Smooth muscle cell (in vitro differentiated cells): ENCODE measurements at regions not wholly inside any gene's neighbourhood (a gene's known extent, or its start where the extent isn't known, plus 50 kb on each side); places are given as distances from the start of the nearest gene placed in this dataset.
"Not testable (repeated sequence)": the region's sequence is repeated elsewhere in the genome, so short reads cannot be mapped to it uniquely, and the experiment has no call there.

Experiments
- DNase-seq: peaks from one replicate; lab custom pipeline; 2025; ENCODE audit not compliant: unreplicated experiment; lab: John Stamatoyannopoulos, UW
- H2AFZ ChIP-seq: fragments of 200-600 bp; sonication (generic); 2 replicates; pipeline ENCODE4 v1.6.0; 2016; ENCODE audit warnings: antibody characterized with exemption, low read depth, mild to moderate bottlenecking
- H3F3A ChIP-seq: fragments of 200-600 bp; sonication (generic); 2 replicates; pipeline ENCODE4 v1.6.0; 2017; ENCODE audit warnings: antibody characterized with exemption, low read depth
- H3K27ac ChIP-seq: fragments of 200-600 bp; sonication (generic); 2 replicates; pipeline ENCODE4 v1.5.1; 2016; ENCODE audit warnings: low read depth, mild to moderate bottlenecking
- H3K27me3 ChIP-seq: fragments of 200-600 bp; sonication (generic); 2 replicates; pipeline ENCODE4 v1.6.1; 2016; ENCODE audit warnings: low read depth, mild to moderate bottlenecking
- H3K36me3 ChIP-seq: fragments of 200-600 bp; sonication (generic); 2 replicates; pipeline ENCODE4 v1.5.1; 2016; ENCODE audit warnings: low read depth
- H3K4me1 ChIP-seq: fragments of 200-600 bp; sonication (generic); 2 replicates; pipeline ENCODE4 v1.5.1; 2016; ENCODE audit warnings: low read depth
- H3K4me2 ChIP-seq: fragments of 200-600 bp; sonication (generic); 2 replicates; pipeline ENCODE4 v1.6.0; 2016; ENCODE audit warnings: mild to moderate bottlenecking
- H3K4me3 ChIP-seq: fragments of 200-600 bp; sonication (generic); 2 replicates; pipeline ENCODE4 v1.5.1; 2016; ENCODE audit warnings: mild to moderate bottlenecking
- H3K79me2 ChIP-seq: fragments of 200-600 bp; sonication (generic); 2 replicates; pipeline ENCODE4 v1.6.0; 2016; ENCODE audit warnings: low read depth, mild to moderate bottlenecking
- H3K9ac ChIP-seq: fragments of 200-600 bp; sonication (generic); 2 replicates; pipeline ENCODE4 v1.6.0; 2016; ENCODE audit warnings: low read depth
- H3K9me3 ChIP-seq: fragments of 200-600 bp; sonication (generic); replicated peaks from 2 replicates; pipeline ENCODE4 v1.5.1; 2016; ENCODE audit warnings: low read depth
- H4K20me1 ChIP-seq: fragments of 200-600 bp; sonication (generic); 2 replicates; pipeline ENCODE4 v1.6.0; 2016; ENCODE audit warnings: low read depth
- CTCF ChIP-seq: fragments of 200-600 bp; sonication (generic); IDR thresholded peaks from 2 replicates; pipeline ENCODE4 v1.5.1; 2017; ENCODE audit warnings: borderline replicate concordance, mild to moderate bottlenecking, antibody characterized with exemption; ENCODE audit not compliant: insufficient read depth, poor library complexity, severe bottlenecking
- WGBS: methylation state at CpG from one replicate; pipeline ENCODE4 v1.1.7; 2016; ENCODE audit warnings: low lambda C conversion rate; 5-methylcytosine and 5-hydroxymethylcytosine counted together

GRCh38 chr5:17123010-17123409, 94.4 kb upstream of the BASP1 start:
- WGBS: 30% methylated on average over 5 of the region's 5 CpGs
- Histone ChIP-seq H3K9me3 (no peaks in the 10 kb centered on the region), H3K36me3 (no peaks in the 10 kb centered on the region), H3K4me2 (peak overlapping the region; percentile 33), H3K79me2 (no peaks in the 10 kb centered on the region), H3K27ac (peak overlapping the region; percentile 39), H3F3A (peaks cover 4% of the 10 kb centered on the region), H3K4me3 (no peak overlapping the region), H4K20me1 (no peaks in the 10 kb centered on the region), H2AFZ (peak overlapping the region; percentile 48), H3K27me3 (no peaks in the 10 kb centered on the region), H3K9ac (no peak overlapping the region), H3K4me1 (peaks cover 4% of the 10 kb centered on the region)
- TF ChIP-seq CTCF: no peak
- DNase-seq: no peak

GRCh38 chr5:17123773-17124172, 93.7 kb upstream of the BASP1 start:
- H3K4me1 ChIP-seq, H3K27ac ChIP-seq, H3F3A ChIP-seq, H3K79me2 ChIP-seq, H2AFZ ChIP-seq, H3K9ac ChIP-seq, H3K4me2 ChIP-seq, DNase-seq, H3K4me3 ChIP-seq, H3K27me3 ChIP-seq, H4K20me1 ChIP-seq, H3K9me3 ChIP-seq, H3K36me3 ChIP-seq: not testable (repeated sequence)
- WGBS: 81% methylated on average over 3 of the region's 3 CpGs

GRCh38 chr5:17127743-17128231, 89.6 kb upstream of the BASP1 start:
- 45% methylated on average over 8 of the region's 8 CpGs for WGBS
- H3K9me3 ChIP-seq: no peaks in the 10 kb centered on the region
- no peak for DNase-seq

GRCh38 chr5:17129093-17129849, 88.2 kb upstream of the BASP1 start:
- H3K4me1 ChIP-seq: no peaks in the 10 kb centered on the region
- H3K36me3 ChIP-seq: no peaks in the 10 kb centered on the region
- H3F3A ChIP-seq: no peaks in the 10 kb centered on the region
- no peaks in the 10 kb centered on the region for H3K9me3 ChIP-seq
- H4K20me1 ChIP-seq: no peaks in the 10 kb centered on the region
- no peaks in the 10 kb centered on the region for H3K27me3 ChIP-seq
- H3K4me3 ChIP-seq: no peak overlapping the region
- no peak overlapping the region for H3K9ac ChIP-seq
- H2AFZ ChIP-seq: no peak overlapping the region
- DNase-seq: no peak
- H3K27ac ChIP-seq: no peak overlapping the region
- no peak for TF ChIP-seq CTCF
- no peak overlapping the region for H3K4me2 ChIP-seq
- 78% methylated on average over 14 of the region's 14 CpGs for WGBS
- H3K79me2 ChIP-seq: no peaks in the 10 kb centered on the region

More at GRCh38 chr5:17127743-17128231, 89.6 kb upstream of the BASP1 start:
- no peaks in the 10 kb centered on the region for H3K27me3 ChIP-seq
- peak overlapping the region; percentile 45 for H3K4me2 ChIP-seq
- no peak overlapping the region for H3K9ac ChIP-seq
- no peaks in the 10 kb centered on the region for H3K36me3 ChIP-seq
- H4K20me1 ChIP-seq: no peaks in the 10 kb centered on the region
- no peak for TF ChIP-seq CTCF
- no peak overlapping the region for H3K4me3 ChIP-seq
- peaks cover 4% of the 10 kb centered on the region for H3F3A ChIP-seq
- H3K79me2 ChIP-seq: no peaks in the 10 kb centered on the region
- H2AFZ ChIP-seq: no peak overlapping the region
- H3K27ac ChIP-seq: peak overlapping the region; percentile 62
- no peaks in the 10 kb centered on the region for H3K4me1 ChIP-seq

GRCh38 chr5:17130302-17130701, 87.1 kb upstream of the BASP1 start:
- H3K79me2 ChIP-seq, H3K27me3 ChIP-seq, H3K4me1 ChIP-seq, H4K20me1 ChIP-seq, DNase-seq, H3K9ac ChIP-seq, H3K4me2 ChIP-seq, H2AFZ ChIP-seq, H3K4me3 ChIP-seq, H3K36me3 ChIP-seq, H3F3A ChIP-seq, H3K9me3 ChIP-seq: not testable (repeated sequence)
- 54% methylated on average over 9 of the region's 9 CpGs for WGBS
- peak overlapping the region; percentile 33 for H3K27ac ChIP-seq
